ENCODE measurements at regions not wholly inside any gene's neighbourhood (a gene's known extent, or its start where the extent isn't known, plus 50 kb on each side); places are given as distances from the start of the nearest gene placed in this dataset.

- DNase-seq: no peak
Measured at GRCh38 chr6:155967322-155967721, 511.7 kb upstream of the NOX3 start.

GRCh38 chr6:155964544-155964943 is 508.9 kb upstream of the NOX3 start:
- no peak for DNase-seq

- DNase-seq: no peak
Measured at GRCh38 chr6:155962276-155962675, 506.6 kb upstream of the NOX3 start.

GRCh38 chr6:155959898-155960495 is 504.4 kb upstream of the NOX3 start:
- no peak for DNase-seq

GRCh38 chr6:155958550-155958949 is 502.9 kb upstream of the NOX3 start:
- DNase-seq: no peak

GRCh38 chr6:155955038-155955437 is 499.4 kb upstream of the NOX3 start:
- no peak for DNase-seq

- no peak for DNase-seq
Measured at GRCh38 chr6:155954149-155954548, 498.5 kb upstream of the NOX3 start.

GRCh38 chr6:155949256-155949655 is 493.6 kb upstream of the NOX3 start:
- no peak for DNase-seq

- DNase-seq: no peak
Measured at GRCh38 chr6:155946860-155947259, 491.2 kb upstream of the NOX3 start.

GRCh38 chr6:155943635-155944034 is 488.0 kb upstream of the NOX3 start:
- DNase-seq: no peak

- DNase-seq: no peak
Measured at GRCh38 chr6:155939253-155939652, 483.6 kb upstream of the NOX3 start.

- DNase-seq: no peak
Measured at GRCh38 chr6:155936551-155936950, 480.9 kb upstream of the NOX3 start.

- DNase-seq: no peak
Measured at GRCh38 chr6:155936127-155936526, 480.5 kb upstream of the NOX3 start.

GRCh38 chr6:155916846-155917624 is 461.4 kb upstream of the NOX3 start:
- no peak for DNase-seq

GRCh38 chr6:155915651-155916050 is 460.0 kb upstream of the NOX3 start:
- DNase-seq: no peak

- DNase-seq: no peak
Measured at GRCh38 chr6:155913816-155914215, 458.2 kb upstream of the NOX3 start.

GRCh38 chr6:155909710-155910109 is 454.1 kb upstream of the NOX3 start:
- DNase-seq: no peak

- no peak for DNase-seq
Measured at GRCh38 chr6:155895641-155896040, 440.0 kb upstream of the NOX3 start.

- DNase-seq: no peak
Measured at GRCh38 chr6:155894758-155895157, 439.1 kb upstream of the NOX3 start.

- DNase-seq: no peak
Measured at GRCh38 chr6:155894262-155894661, 438.6 kb upstream of the NOX3 start.

- no peak for DNase-seq
Measured at GRCh38 chr6:155890409-155890808, 434.8 kb upstream of the NOX3 start.

- no peak for DNase-seq
Measured at GRCh38 chr6:155889410-155889809, 433.8 kb upstream of the NOX3 start.

- no peak for DNase-seq
Measured at GRCh38 chr6:155887421-155887820, 431.8 kb upstream of the NOX3 start.

GRCh38 chr6:155883741-155884140 is 428.1 kb upstream of the NOX3 start:
- no peak for DNase-seq

- no peak for DNase-seq
Measured at GRCh38 chr6:155883334-155883731, 427.7 kb upstream of the NOX3 start.
